AG04449 (cell line): ENCODE measurements at regions not wholly inside any gene's neighbourhood (a gene's known extent, or its start where the extent isn't known, plus 50 kb on each side); places are given as distances from the start of the nearest gene placed in this dataset.

Source experiments
- CTCF ChIA-PET: fragments of 350-600 bp; formaldehyde crosslinking; extraction: SDS; loops from one replicate; lab custom pipeline; 2021; ENCODE audit warnings: antibody characterized with exemption; lab: Yijun Ruan, JAX
- POLR2A ChIA-PET: fragments of 400-600, 350-600 bp; formaldehyde crosslinking; extraction: SDS; loops from one replicate; lab custom pipeline; 2020; ENCODE audit warnings: antibody characterized with exemption, inconsistent platforms; lab: Yijun Ruan, JAX
- DNase-seq: peaks from one replicate; pipeline ENCODE4 v3.0.0-alpha.2; 2010; ENCODE audit warnings: low read depth, low spot score
- H3K4me3 ChIP-seq: 2 replicates; pipeline ENCODE4 v1.5.1; 2011; ENCODE audit warnings: low read depth, mild to moderate bottlenecking, control low read depth, low read length
- TF ChIP-seq, protein P1 (sequence below): IDR thresholded peaks from one replicate; pipeline ENCODE4 v1.5.1; 2011; ENCODE audit warnings: mild to moderate bottlenecking, moderate library complexity, low read length, control low read depth, inconsistent platforms; ENCODE audit not compliant: insufficient read depth; ENCODE audit errors: missing control alignments

DNA sequence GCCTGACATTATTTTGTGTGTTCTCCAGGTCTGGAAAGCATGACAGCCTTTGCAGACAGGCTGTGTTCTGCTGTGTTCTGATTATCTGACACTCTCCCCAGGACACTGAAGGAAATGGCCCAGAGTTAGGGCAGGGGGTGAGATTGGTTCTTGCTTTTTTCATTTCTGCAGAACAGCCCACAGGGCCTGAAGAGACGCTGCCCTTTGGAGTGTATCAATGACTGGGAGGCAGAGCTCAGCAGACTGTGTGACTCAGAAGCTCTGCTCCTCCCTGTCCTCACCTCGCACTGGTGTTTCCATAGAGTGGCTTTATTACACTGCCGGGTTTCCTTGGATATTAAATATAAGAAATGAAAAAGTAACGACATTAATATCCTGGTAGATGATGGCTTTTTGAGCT lies 523.6 kb downstream of the NTRK3 start:
- TF ChIP-seq, protein P1, sequence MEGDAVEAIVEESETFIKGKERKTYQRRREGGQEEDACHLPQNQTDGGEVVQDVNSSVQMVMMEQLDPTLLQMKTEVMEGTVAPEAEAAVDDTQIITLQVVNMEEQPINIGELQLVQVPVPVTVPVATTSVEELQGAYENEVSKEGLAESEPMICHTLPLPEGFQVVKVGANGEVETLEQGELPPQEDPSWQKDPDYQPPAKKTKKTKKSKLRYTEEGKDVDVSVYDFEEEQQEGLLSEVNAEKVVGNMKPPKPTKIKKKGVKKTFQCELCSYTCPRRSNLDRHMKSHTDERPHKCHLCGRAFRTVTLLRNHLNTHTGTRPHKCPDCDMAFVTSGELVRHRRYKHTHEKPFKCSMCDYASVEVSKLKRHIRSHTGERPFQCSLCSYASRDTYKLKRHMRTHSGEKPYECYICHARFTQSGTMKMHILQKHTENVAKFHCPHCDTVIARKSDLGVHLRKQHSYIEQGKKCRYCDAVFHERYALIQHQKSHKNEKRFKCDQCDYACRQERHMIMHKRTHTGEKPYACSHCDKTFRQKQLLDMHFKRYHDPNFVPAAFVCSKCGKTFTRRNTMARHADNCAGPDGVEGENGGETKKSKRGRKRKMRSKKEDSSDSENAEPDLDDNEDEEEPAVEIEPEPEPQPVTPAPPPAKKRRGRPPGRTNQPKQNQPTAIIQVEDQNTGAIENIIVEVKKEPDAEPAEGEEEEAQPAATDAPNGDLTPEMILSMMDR = no peak
- CTCF ChIA-PET = no interaction called here
- H3K4me3 ChIP-seq = no peak overlapping the region
- POLR2A ChIA-PET = no interaction called here
- no peak for DNase-seq

DNA sequence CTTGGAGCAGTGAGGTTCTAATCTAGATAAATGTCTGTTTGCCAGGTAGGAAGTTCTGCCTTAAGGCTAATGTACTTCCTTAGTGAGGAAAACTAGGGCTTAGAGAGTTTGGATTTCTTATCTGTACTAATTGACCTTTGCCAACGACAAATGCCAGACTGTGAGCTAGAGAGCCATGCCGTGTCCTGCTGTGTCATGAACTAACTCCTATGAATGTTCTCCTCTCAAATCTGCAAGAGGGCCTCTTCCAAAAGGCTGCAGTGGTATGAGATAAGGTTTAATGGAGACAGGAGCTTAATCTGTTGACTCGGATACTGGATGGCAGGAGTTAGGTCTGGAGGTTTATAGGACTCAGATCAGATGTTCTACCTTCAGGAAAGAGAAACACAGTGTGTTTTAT lies 524.9 kb downstream of the NTRK3 start:
- H3K4me3 ChIP-seq = no peak overlapping the region
- POLR2A ChIA-PET = no interaction called here
- CTCF ChIA-PET = no interaction called here
- no peak for DNase-seq
- TF ChIP-seq, protein P1 = no peak

DNA sequence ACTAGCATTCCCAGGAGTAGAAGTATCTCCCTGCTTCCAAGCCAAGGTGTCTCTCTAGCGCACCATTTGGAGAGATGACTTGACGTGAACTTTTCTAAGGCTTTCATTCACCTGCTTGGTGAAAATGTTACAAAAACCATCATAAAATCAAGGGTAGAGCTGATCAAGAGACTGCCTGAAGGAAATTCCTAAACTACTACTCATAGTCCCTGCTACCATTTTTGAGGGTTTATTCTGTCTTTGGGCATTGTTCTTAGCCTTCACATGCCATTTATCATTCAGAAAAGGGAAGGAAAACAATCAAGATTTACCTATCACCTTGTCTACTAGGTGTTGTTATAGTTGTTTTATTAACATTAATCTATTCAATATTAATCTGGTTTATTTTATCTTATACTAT lies 525.8 kb downstream of the NTRK3 start:
- H3K4me3 ChIP-seq = no peak overlapping the region
- ChIA-PET CTCF (no interaction called here), POLR2A (no interaction called here)
- no peak for DNase-seq
- TF ChIP-seq, protein P1 = no peak

DNA sequence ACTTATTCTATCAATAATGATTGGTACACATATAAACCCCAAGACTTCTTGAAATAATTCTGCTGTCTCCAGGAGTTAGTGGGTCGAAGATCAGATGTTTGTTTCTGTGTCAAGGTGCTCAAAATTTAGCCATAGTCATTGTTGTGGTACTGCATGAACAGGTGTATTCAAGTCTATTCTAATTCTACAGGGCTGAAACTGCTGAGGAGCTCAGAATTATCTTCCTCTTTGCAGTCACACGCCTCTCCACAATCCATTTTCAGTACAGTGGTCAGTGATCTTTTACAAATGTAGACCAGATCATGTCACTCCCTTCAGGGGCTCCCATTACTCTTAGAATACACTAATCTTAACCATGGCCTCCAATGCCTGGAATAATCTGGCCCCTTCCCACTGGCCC lies 527.5 kb downstream of the NTRK3 start:
- POLR2A ChIA-PET = no interaction called here
- TF ChIP-seq, protein P1 = no peak
- DNase-seq = no peak
- CTCF ChIA-PET = no interaction called here
- H3K4me3 ChIP-seq = no peak overlapping the region

DNA sequence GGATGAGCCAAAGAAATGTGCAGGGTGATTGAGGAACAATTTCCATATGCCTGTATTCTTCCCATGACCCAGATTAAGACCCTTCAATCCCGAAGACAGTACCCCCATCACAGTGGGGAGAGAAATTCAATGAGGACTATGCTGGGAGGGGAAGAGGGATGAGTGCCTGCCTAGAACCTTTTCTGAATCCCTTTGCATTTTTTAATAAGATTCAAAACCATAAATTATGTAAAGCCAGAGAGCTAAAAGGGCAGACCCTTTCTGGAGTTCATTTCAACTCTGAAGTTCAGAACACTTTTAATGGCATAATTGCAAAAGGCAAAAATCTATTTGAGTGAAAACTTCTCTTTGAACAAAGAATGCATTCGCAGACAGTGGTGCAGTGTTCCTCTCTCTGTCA lies 529.5 kb downstream of the NTRK3 start:
- no peak for DNase-seq
- TF ChIP-seq, protein P1 = no peak
- POLR2A ChIA-PET = no interaction called here

DNA sequence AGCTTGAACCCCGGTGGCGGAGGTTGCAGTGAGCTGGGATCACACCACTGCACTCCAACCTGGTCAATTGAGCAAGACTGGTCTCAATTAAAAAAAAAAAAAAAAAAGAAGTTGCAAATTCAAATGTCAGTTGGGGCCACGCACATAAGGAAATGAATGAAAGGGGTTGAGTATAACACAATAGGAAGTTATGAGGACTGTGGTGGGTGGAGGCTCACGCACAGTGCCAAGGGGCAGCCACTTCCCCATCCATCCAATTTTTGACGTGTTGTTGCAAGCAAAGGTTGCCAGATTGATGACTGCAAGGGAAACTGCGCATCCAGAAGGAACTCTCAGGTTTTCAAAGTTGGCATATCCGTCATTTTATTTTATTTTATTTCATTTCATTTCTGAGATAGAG lies 532.2 kb downstream of the NTRK3 start:
- DNase-seq = no peak
- ChIA-PET POLR2A (no interaction called here), CTCF (interaction anchor here (1.2 kb wide), 1 partner anchor 10 kb away, joined by 3 read pairs; no protein-coding TSS in a partner anchor)
- H3K4me3 ChIP-seq = no peak overlapping the region
- TF ChIP-seq, protein P1 = no peak

More for the DNA sequence above, 529.5 kb downstream of the NTRK3 start:
- H3K4me3 ChIP-seq = no peak overlapping the region
- CTCF ChIA-PET = no interaction called here
